OCI-M2 (cell line): ENCODE measurements at regions not wholly inside any gene's neighbourhood (a gene's known extent, or its start where the extent isn't known, plus 50 kb on each side); places are given as distances from the start of the nearest gene placed in this dataset.
"Not testable (repeated sequence)": the region's sequence is repeated elsewhere in the genome, so short reads cannot be mapped to it uniquely, and the experiment has no call there.

Experiments
- DNase-seq: peaks from one replicate; lab custom pipeline; 2025; ENCODE audit not compliant: unreplicated experiment; lab: John Stamatoyannopoulos, UW

DNA sequence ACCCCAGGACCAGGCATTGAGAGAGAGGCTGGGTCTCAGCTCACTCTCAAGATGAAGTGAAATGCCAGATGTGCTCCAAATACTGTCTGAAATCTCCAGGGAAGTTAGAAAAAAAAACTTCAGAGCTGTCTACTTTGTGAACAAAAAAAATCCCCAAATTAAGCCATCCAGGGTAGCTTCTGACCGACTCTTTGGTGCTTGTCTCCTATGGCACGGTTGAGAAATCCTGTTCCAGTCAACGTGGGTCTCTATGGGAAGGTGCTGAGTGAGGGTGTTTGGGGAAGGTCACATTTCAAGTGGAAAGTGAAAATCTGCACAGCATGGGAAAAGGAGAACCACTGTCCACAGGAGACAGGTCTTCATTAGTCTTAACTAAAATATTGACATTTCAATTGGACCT lies 322.5 kb upstream of the CFAP20DC start:
- DNase-seq: no peak

GRCh38 chr3:59368900-59369675 lies 319.3 kb upstream of the CFAP20DC start:
- no peak for DNase-seq

- no peak for DNase-seq
Observed at GRCh38 chr3:59367150-59367549, 317.3 kb upstream of the CFAP20DC start.

GRCh38 chr3:59366218-59366617 lies 316.4 kb upstream of the CFAP20DC start:
- no peak for DNase-seq

- DNase-seq: no peak
Observed at GRCh38 chr3:59364496-59364895, 314.7 kb upstream of the CFAP20DC start.

DNA sequence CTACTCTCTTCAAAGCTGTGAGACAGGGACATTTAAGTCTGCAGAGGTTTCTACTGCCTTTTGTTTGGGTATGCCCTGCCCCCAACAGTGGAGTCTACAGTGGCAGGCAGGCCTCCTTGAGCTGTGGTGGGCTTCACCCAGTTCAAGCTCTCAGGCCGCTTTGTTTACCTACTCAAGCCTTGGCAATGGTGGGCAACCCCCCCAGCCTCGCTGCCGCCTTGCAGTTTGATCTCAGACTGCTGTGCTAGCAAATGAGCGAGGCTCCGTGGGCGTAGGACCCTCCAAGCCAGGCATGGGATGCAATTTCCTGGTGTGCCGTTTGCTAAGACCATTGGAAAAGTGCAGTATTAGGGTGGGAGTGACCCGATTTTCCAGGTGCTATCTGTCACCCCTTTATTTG lies 310.5 kb upstream of the CFAP20DC start:
- DNase-seq: not testable (repeated sequence)

GRCh38 chr3:59341459-59341858 lies 291.6 kb upstream of the CFAP20DC start:
- DNase-seq: no peak

GRCh38 chr3:59339818-59340217 lies 290.0 kb upstream of the CFAP20DC start:
- DNase-seq: no peak

DNA sequence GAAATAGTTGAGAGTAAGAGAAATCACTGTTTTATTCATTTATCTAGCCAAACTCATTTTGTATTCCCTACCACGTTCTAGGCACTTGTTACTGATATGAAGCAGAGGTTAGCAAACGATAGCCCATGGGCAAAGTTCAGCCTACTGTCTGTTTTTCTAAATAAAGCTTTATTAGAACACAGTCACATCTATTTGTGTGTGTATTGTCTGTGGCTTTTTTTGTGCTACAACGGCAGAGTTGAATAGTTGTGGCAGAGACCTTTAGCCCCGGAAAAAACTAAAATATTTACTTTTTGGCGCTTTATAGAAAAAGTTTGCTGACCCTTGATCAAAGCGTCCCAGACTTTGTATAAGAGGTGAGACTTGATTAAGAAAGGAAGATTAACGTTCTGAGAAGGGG lies 289.1 kb upstream of the CFAP20DC start:
- no peak for DNase-seq

GRCh38 chr3:59335338-59335737 lies 285.5 kb upstream of the CFAP20DC start:
- DNase-seq: no peak

GRCh38 chr3:59334585-59334984 lies 284.8 kb upstream of the CFAP20DC start:
- no peak for DNase-seq

- no peak for DNase-seq
Observed at GRCh38 chr3:59327376-59327808, 277.6 kb upstream of the CFAP20DC start.

- no peak for DNase-seq
Observed at GRCh38 chr3:59326246-59327024, 276.6 kb upstream of the CFAP20DC start.

GRCh38 chr3:59321881-59322540 lies 272.2 kb upstream of the CFAP20DC start:
- no peak for DNase-seq

DNA sequence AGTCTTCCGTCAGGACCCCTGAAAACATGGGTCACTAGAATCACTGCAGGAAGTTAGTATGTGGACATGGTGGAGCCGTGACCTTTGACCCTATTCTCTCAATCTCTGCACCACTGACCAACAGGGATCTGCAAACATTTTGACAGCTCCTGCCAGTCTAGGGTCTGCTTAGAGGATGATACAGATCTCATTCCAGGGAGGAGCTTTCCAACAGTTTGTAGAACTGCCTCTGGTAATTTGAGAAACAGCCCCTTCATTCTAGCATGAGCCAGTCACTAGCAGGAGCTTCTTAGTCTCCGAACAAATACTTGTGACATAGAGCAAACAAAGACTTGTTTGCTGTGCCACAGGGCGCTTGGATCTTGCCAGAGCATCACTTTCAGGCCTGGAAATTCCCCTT lies 270.3 kb upstream of the CFAP20DC start:
- DNase-seq: no peak

DNA sequence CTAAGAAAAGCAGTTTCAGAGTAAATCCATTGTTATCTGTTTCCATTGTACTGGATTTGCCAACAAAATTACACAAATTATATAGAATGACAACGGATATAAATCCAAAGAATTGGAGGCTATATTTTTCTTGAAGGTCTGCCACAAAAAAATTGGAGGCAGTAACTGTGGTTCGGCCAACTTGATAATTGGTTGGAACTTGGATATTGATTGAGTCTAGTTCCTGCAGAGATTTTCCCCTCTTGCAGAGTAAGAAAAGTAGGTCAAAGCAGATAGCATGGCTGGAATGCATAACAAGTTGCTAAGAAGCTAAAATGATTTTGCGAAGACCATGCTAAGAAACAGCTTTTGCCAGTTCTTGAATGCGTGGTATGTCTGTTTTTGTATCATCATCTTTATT lies 269.6 kb upstream of the CFAP20DC start:
- DNase-seq: no peak

GRCh38 chr3:59318881-59319280 lies 269.1 kb upstream of the CFAP20DC start:
- DNase-seq: no peak

GRCh38 chr3:59317386-59317785 lies 267.6 kb upstream of the CFAP20DC start:
- no peak for DNase-seq

- no peak for DNase-seq
Observed at GRCh38 chr3:59316688-59317275, 267.0 kb upstream of the CFAP20DC start.

DNA sequence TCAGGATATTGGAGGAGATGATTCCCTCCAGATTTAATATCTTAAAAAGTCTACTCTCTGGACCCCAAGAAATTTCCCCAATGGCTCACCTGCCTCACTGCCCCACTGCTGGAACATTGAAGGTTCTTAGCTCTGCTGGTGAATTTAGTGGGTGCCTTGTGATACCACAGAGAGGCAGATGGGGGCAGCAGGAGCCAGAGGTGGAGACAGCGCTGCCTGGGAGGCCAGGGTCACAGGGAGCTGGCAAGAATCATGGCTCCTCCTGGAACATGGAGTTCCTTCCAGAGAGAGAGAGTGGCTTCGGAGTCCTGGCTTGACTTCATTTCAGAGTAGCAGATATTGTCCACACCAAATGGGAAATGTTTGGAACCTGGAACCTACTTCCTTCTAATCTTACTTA lies 263.5 kb upstream of the CFAP20DC start:
- no peak for DNase-seq

- no peak for DNase-seq
Observed at GRCh38 chr3:59311231-59311630, 261.4 kb upstream of the CFAP20DC start.
